Prostate gland (tissue), 2 donors: ENCODE measurements at regions not wholly inside any gene's neighbourhood (a gene's known extent, or its start where the extent isn't known, plus 50 kb on each side); places are given as distances from the start of the nearest gene placed in this dataset.

Source experiments
- CTCF ChIP-seq, 4 experiments: fragments of 200-600 bp in 2 of 4; fragments of 450-650 bp in 2 of 4; sonication (generic) in 2 of 4; IDR thresholded peaks; 1 replicate in 3 of 4; 2 replicates in 1 of 4; pipeline ENCODE4 v1.5.1; 2016 to 2019; ENCODE audit warnings: antibody characterized with exemption in 4 of 4, mild to moderate bottlenecking in 2 of 4, moderate library complexity in 2 of 4
- POLR2A ChIP-seq: fragments of 450-650 bp; IDR thresholded peaks from one replicate; pipeline ENCODE4 v1.6.1; 2016; ENCODE audit warnings: antibody characterized with exemption, mild to moderate bottlenecking
- POLR2AphosphoS5 ChIP-seq: sonication (generic); formaldehyde crosslinking; IDR thresholded peaks from one replicate; pipeline ENCODE4 v1.6.1; 2017; ENCODE audit warnings: antibody characterized with exemption

GRCh38 chr10:28049286-28049685 is 50.4 kb upstream of the ODAD2 start:
- TF ChIP-seq CTCF (IDR thresholded peaks at IDR 0.05) (no peak), POLR2AphosphoS5 (no peak), POLR2A (no peak)
